DND-41 (cell line): ENCODE measurements at regions not wholly inside any gene's neighbourhood (a gene's known extent, or its start where the extent isn't known, plus 50 kb on each side); places are given as distances from the start of the nearest gene placed in this dataset.

Source experiments
- ATAC-seq: fragments of 200-7000 bp; cut with Tn5 transposase; 3 replicates; pipeline ENCODE4 v1.9.1; 2021; ENCODE audit warnings: low read depth; ENCODE audit not compliant: insufficient read depth
- DNase-seq: peaks from one replicate; pipeline ENCODE4 v3.0.0-alpha.2; 2020
- H2AFZ ChIP-seq: 2 replicates; pipeline ENCODE4 v1.6.0; 2012; ENCODE audit warnings: low read depth, low read length
- H3K27ac ChIP-seq: 2 replicates; pipeline ENCODE4 v1.5.1; 2012; ENCODE audit warnings: low read length, inconsistent platforms
- H3K27me3 ChIP-seq: fragments of 200-600 bp; sonication (generic); 2 replicates; pipeline ENCODE4 v1.6.0; 2012; ENCODE audit warnings: low read length, mild to moderate bottlenecking, inconsistent platforms; ENCODE audit not compliant: insufficient read depth, poor library complexity
- H3K36me3 ChIP-seq: 2 replicates; pipeline ENCODE4 v1.5.1; 2012; ENCODE audit warnings: low read length, inconsistent platforms; ENCODE audit not compliant: insufficient read depth
- H3K4me1 ChIP-seq: 2 replicates; pipeline ENCODE4 v1.5.1; 2012; ENCODE audit warnings: mild to moderate bottlenecking, low read length; ENCODE audit not compliant: insufficient read depth
- H3K4me2 ChIP-seq: 2 replicates; pipeline ENCODE4 v1.6.0; 2012; ENCODE audit warnings: mild to moderate bottlenecking, moderate library complexity, low read length, inconsistent platforms; ENCODE audit not compliant: insufficient read depth
- H3K4me3 ChIP-seq, 2 experiments: fragments of 200-600 bp in 1 of 2; shearing (Covaris generic) in 1 of 2; 2 replicates each; pipeline ENCODE4 v1.5.1; 2012 to 2016; ENCODE audit warnings: inconsistent platforms in 2 of 2, low read length in 2 of 2, mild to moderate bottlenecking in 2 of 2, low read depth in 1 of 2, moderate library complexity in 1 of 2
- H3K79me2 ChIP-seq: 2 replicates; pipeline ENCODE4 v1.6.0; 2012; ENCODE audit warnings: low read length, inconsistent platforms; ENCODE audit not compliant: insufficient read depth
- H3K9ac ChIP-seq: 2 replicates; pipeline ENCODE4 v1.6.0; 2012; ENCODE audit warnings: low read depth, mild to moderate bottlenecking, inconsistent platforms, low read length, moderate library complexity
- H3K9me3 ChIP-seq: 2 replicates; pipeline ENCODE4 v1.5.1; 2012; ENCODE audit warnings: low read length, moderate library complexity, mild to moderate bottlenecking, inconsistent platforms; ENCODE audit not compliant: insufficient read depth, severe bottlenecking
- H4K20me1 ChIP-seq: 2 replicates; pipeline ENCODE4 v1.6.0; 2012; ENCODE audit warnings: low read length; ENCODE audit not compliant: insufficient read depth
- EZH2 ChIP-seq: IDR thresholded peaks from 3 replicates; pipeline ENCODE4 v1.6.1; 2012; ENCODE audit warnings: borderline replicate concordance, low read depth, mild to moderate bottlenecking, moderate library complexity, low read length, inconsistent platforms; ENCODE audit not compliant: severe bottlenecking
- TF ChIP-seq, protein P1 (sequence below): IDR thresholded peaks from 2 replicates; pipeline ENCODE4 v1.5.1; 2012; ENCODE audit warnings: borderline replicate concordance, low read length, moderate library complexity, mild to moderate bottlenecking; ENCODE audit not compliant: poor library complexity, severe bottlenecking; ENCODE audit errors: extremely low read depth

DNA sequence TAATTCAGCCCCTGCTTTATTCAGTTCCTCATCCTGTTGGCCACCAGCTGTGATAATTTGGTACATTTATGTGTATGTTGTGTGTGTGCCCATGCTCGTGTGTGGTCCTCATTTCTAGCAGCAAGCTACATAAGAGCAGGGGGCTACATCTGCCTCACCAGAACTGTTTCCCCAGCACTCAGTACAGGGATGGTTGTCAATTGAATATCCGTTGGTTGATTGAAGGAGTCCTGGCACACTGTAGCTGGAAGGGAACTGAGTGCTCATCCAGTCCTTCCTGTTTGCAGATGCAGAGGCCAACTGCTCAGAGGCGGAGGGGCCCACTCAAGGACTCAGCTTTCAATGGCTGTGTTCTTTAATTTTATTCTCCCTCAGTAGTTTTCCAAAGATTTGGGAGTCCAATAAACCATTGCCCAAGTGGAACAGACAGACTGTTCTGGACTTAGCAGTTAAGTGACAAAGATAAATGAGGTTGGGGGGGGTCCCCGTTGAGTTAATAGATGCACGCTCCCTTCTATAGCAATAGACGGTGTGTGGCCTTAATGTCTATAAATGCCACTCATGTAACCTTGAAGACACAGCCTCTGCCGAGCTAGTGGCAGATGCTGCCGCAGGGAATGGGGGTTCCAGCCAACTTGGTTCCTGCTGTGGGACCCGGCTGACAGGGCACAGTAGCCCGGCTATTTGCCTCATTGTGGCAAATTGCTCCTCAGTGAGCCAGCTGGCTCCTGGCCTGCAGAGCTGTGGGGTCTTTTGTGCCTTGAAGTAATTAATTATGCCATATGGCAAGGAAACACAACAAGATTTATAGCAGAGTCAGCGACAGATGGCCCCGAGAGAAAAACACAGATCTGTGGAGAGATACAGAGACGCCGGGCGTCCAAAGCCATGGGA, 71.4 kb upstream of the GRK3 start:
- Histone ChIP-seq H3K79me2 (no peaks in the 10 kb centered on the region), H3K4me3 (no peak overlapping the region), H3K36me3 (peaks cover 4% of the 10 kb centered on the region; the same call in 1 of the 2 replicates), H2AFZ (no peak overlapping the region), H3K4me1 (no peaks in the 10 kb centered on the region), H3K27me3 (no peaks in the 10 kb centered on the region), H4K20me1 (no peaks in the 10 kb centered on the region), H3K4me2 (no peak overlapping the region), H3K27ac (no peak overlapping the region), H3K9ac (no peak overlapping the region), H3K9me3 (no peaks in the 10 kb centered on the region)
- ATAC-seq (no peak), DNase-seq (no peak)
- TF ChIP-seq, protein P1, sequence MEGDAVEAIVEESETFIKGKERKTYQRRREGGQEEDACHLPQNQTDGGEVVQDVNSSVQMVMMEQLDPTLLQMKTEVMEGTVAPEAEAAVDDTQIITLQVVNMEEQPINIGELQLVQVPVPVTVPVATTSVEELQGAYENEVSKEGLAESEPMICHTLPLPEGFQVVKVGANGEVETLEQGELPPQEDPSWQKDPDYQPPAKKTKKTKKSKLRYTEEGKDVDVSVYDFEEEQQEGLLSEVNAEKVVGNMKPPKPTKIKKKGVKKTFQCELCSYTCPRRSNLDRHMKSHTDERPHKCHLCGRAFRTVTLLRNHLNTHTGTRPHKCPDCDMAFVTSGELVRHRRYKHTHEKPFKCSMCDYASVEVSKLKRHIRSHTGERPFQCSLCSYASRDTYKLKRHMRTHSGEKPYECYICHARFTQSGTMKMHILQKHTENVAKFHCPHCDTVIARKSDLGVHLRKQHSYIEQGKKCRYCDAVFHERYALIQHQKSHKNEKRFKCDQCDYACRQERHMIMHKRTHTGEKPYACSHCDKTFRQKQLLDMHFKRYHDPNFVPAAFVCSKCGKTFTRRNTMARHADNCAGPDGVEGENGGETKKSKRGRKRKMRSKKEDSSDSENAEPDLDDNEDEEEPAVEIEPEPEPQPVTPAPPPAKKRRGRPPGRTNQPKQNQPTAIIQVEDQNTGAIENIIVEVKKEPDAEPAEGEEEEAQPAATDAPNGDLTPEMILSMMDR = no peak
- no peak for TF ChIP-seq EZH2

- Histone ChIP-seq H3K4me3 (no peak overlapping the region), H3K79me2 (no peaks in the 10 kb centered on the region), H3K27ac (no peak overlapping the region), H3K4me2 (no peak overlapping the region), H4K20me1 (no peaks in the 10 kb centered on the region), H3K27me3 (no peaks in the 10 kb centered on the region), H3K9me3 (no peaks in the 10 kb centered on the region), H3K9ac (no peak overlapping the region), H3K36me3 (peaks cover 4% of the 10 kb centered on the region; the same call in 1 of the 2 replicates), H2AFZ (no peak overlapping the region), H3K4me1 (no peaks in the 10 kb centered on the region)
- ATAC-seq = no peak
- no peak for DNase-seq
- TF ChIP-seq, protein P1 = no peak
- no peak for TF ChIP-seq EZH2
Measured at GRCh38 chr22:25493794-25494193, 70.7 kb upstream of the GRK3 start.

DNA sequence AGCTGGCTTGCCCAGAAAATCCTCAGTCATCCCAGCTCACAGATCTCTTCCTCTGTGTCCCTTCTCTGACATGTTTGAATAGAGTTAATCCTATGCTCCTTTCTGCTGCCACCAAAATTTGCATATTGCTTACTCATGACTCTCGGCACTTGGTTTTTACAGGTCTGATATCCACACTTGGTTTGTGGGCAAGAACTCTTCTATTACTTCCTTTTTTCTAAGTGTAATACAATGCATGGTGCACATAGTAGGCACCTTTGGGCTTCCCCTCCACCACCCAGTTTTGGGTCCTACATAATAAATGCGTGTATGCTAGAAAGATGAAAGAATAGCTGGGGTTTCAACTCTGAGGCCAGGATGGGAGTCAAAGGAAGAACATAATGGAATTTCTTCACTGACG, 69.7 kb upstream of the GRK3 start:
- Histone ChIP-seq H3K27ac (no peak overlapping the region), H3K27me3 (no peaks in the 10 kb centered on the region), H3K4me3 (no peak overlapping the region), H3K9ac (no peak overlapping the region), H3K36me3 (no peaks in the 10 kb centered on the region; the same call in 1 of the 2 replicates), H3K9me3 (no peaks in the 10 kb centered on the region), H2AFZ (no peak overlapping the region), H3K4me1 (no peaks in the 10 kb centered on the region), H4K20me1 (no peaks in the 10 kb centered on the region), H3K79me2 (no peaks in the 10 kb centered on the region), H3K4me2 (no peak overlapping the region)
- ATAC-seq (no peak), DNase-seq (no peak)
- TF ChIP-seq, protein P1 = no peak
- TF ChIP-seq EZH2 = no peak
